PC-3 (cell line): ENCODE measurements at regions not wholly inside any gene's neighbourhood (a gene's known extent, or its start where the extent isn't known, plus 50 kb on each side); places are given as distances from the start of the nearest gene placed in this dataset.

Experiments
- EZH2 ChIP-seq: fragments of 300-600 bp; sonication (generic); IDR thresholded peaks from one replicate; pipeline ENCODE4 v1.6.1; 2017; ENCODE audit warnings: antibody characterized with exemption, mild to moderate bottlenecking, low read length; ENCODE audit not compliant: unreplicated experiment
- EZH2phosphoT487 ChIP-seq: fragments of 300-600 bp; sonication (generic); IDR thresholded peaks from 2 replicates; pipeline ENCODE4 v1.6.1; 2018; ENCODE audit warnings: mild to moderate bottlenecking, antibody characterized with exemption, low read length, borderline replicate concordance
- TF ChIP-seq, protein P1 (sequence below): fragments of 300-600 bp; sonication (generic); conservative IDR thresholded peaks from 2 replicates; pipeline ENCODE4 v1.5.1; 2017; ENCODE audit warnings: antibody characterized with exemption, low read depth, mild to moderate bottlenecking, low read length

- TF ChIP-seq, protein P1, sequence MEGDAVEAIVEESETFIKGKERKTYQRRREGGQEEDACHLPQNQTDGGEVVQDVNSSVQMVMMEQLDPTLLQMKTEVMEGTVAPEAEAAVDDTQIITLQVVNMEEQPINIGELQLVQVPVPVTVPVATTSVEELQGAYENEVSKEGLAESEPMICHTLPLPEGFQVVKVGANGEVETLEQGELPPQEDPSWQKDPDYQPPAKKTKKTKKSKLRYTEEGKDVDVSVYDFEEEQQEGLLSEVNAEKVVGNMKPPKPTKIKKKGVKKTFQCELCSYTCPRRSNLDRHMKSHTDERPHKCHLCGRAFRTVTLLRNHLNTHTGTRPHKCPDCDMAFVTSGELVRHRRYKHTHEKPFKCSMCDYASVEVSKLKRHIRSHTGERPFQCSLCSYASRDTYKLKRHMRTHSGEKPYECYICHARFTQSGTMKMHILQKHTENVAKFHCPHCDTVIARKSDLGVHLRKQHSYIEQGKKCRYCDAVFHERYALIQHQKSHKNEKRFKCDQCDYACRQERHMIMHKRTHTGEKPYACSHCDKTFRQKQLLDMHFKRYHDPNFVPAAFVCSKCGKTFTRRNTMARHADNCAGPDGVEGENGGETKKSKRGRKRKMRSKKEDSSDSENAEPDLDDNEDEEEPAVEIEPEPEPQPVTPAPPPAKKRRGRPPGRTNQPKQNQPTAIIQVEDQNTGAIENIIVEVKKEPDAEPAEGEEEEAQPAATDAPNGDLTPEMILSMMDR, result no peak
- TF ChIP-seq EZH2 (no peak), EZH2phosphoT487 (no peak)
Measured at GRCh38 chr6:115310156-115310555, 750.5 kb downstream of the FRK start.
